Inflammatory macrophage (primary cell): ENCODE measurements at regions not wholly inside any gene's neighbourhood (a gene's known extent, or its start where the extent isn't known, plus 50 kb on each side); places are given as distances from the start of the nearest gene placed in this dataset.
"Not testable (repeated sequence)": the region's sequence is repeated elsewhere in the genome, so short reads cannot be mapped to it uniquely, and the experiment has no call there.

Experiments used
- DNase-seq, 2 donors: peaks; one replicate each; pipeline ENCODE4 v3.0.0-alpha.2; 2020 to 2022

DNA sequence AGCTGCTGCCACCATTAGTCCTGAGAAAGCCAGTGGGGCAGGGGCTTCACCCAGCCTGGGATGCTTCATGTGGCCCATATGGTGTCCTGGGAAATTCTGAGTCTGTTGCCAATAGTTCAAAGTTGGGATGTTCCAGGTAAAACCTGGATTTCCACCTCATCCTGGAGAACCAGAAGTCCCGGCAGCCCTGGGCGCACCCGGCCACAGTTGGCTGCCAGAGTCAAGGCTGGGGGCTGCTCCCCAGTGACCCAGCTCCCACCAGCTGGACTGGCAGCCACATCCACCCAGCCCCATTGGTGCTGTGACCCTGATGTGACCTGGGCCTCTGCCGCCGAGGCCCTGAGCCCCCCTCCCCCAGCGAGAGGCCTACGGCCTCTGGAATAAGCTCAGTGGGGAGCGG, 336.1 kb downstream of the ADGRD1 start:
- not testable (repeated sequence) for DNase-seq

DNA sequence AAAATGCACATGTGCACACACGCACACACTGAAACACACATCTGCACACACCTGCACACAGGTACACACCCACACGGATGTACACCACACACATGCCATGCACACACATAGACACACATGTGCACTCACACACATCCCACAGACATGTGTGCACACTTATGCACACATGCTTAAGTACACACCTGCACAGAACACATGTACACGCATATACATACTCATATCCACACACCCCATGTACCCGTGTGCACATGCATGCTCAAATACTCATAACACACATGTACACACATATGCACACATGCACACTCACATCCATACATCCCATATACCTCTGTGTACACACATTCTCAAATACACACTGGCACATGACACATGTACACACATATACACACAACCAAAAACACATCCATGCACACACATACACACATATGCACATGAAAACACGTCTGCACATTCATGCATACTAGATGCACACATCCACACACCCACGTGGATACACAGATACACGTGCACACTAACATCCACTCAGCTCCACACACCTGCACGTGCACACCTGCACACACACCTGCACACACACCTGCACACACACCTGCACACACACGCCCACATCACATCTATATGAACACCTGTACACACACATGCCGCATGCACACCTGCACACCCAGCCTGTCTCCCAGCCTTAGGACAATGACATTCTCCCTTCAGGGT, 336.7 kb downstream of the ADGRD1 start:
- no peak for DNase-seq

DNA sequence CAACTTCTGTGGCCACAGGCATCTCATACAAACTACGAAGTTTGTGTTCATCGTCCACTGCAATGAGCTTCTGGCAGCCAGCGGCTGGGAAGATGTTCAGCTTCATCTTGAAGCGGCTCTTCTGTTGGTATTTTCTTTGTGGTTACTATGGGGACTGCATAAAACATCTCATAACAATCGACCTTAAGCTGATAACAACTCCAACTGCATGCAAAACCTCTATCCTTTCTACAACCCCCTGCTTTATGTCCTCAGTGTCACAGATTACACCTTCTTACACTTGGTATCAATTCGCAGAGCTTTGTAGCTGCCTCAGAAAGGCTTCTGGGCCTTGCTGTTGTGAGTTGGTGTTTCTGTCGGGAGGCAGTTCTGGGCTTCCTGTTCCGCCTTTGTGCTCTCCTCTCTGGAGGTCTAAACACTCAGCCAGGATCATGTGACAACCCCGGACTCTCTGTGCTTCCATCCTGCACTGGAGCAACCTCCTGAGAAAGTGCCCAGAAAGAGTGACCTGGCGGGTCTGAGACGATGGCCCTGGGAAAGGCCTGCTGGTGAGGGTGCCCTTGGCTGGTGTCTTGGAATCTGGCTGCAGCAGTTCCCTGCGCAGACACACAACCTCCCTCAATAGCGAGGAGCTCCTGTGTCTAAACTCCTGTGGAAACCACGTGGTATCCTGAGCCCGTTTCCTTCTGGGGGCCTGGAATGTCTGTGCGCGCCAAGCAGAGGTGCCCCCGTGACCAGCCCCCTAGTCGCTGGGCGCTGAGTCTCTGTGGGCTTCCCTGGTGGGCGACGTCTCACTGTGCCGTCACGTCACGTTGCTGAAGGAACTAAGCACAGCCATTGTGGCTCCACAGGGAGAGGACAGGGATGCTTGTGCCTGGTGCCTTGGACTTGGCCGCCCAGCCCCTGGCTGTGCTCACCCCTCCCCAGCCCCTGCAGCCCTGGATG, 339.6 kb downstream of the ADGRD1 start:
- DNase-seq = not testable (repeated sequence)

DNA sequence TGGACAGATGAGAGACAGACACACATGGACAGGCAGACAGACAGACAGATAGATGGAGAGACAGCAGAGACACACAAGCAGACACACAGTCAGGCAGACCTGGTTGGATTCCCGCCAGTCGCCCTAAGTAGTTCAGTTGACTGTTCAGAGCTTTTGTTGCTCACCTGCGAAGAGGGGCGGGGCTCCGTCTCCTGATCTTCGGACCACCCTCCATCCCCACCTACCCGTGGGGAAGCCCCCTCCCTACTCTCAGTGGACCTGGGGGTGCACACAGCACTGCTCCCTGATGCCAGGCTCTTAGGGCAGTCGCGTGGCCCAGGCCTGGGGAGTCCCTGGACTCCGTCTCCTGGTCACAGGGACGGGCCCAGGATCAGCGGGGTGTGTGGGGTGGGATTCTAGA, 341.0 kb downstream of the ADGRD1 start:
- not testable (repeated sequence) for DNase-seq

DNA sequence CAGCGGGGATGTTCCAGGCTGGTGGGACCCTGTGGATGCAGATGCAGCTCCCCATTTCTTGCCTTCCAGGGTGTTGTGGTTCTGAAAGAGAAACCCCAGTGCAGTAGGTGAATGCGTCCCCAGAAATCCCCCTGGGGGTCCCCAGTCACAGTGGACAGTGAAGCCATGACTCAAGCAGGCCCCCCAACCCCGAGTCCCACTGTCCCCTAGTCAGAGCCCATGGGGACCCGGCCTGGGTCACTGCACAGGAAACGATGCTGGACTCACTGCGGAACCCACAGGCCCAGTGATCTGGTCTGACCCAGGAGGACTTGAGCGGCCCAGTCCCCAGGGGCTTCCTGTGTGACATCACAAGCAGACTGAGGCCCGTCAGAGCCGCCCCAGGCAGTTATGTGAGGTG, 341.4 kb downstream of the ADGRD1 start:
- not testable (repeated sequence) for DNase-seq

DNA sequence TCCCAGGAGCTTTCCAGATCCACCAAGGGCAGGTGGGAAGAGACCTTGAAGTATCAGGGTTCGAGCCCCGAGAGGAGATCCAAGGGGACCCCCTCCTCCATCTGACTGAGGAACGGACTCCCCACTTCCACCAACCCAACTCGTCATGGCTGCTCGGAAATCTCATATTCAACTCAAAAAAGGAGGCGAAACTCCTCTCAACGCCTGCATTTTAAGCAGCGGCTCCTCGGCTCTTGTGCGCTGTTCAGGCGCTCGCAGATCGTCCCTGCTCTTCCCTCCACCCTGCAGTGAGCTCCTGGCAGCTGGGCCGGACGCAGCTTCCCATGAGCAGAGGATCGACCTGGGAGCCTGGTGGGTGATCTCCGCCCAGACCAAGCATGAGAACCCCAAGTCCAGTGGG, 341.9 kb downstream of the ADGRD1 start:
- not testable (repeated sequence) for DNase-seq

DNA sequence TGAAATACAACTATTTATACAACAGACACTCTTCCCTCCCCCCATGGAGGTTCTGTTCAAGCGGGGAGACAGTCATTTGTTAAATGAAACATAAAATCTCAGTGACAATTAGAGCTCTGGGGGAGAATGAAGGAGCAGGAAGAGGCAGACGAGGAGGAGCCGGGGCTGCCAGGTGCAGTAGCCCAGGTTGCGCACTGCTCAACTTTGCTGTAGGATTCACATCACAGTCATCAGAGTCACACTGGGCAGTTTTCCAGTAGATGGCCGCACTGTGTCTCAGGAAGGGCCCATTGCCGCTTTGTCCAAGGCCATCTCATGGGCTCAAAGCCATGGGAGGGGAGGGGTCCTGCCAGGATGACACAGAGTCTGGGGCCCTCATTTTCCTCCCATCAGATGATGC, 342.4 kb downstream of the ADGRD1 start:
- DNase-seq = not testable (repeated sequence)

DNA sequence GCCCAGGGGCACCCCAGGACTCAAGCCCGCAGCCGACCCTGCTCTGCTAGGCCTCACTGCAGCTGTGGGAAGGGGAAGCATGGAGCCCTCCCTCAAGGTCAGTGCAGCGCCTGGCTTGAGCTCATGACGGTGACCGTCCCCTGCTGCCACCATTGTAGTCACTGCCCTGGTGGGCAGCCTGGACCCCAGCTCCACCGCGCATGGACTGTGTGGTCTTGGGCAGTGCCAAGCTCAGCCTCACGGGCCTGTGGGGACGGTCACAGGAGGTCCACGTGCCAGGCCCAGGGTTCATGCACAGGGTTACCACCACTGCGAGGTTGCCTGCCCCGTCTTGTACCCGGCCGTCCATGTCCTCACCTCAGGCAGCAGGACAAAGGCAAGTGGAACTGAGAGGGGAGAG, 342.9 kb downstream of the ADGRD1 start:
- not testable (repeated sequence) for DNase-seq

DNA sequence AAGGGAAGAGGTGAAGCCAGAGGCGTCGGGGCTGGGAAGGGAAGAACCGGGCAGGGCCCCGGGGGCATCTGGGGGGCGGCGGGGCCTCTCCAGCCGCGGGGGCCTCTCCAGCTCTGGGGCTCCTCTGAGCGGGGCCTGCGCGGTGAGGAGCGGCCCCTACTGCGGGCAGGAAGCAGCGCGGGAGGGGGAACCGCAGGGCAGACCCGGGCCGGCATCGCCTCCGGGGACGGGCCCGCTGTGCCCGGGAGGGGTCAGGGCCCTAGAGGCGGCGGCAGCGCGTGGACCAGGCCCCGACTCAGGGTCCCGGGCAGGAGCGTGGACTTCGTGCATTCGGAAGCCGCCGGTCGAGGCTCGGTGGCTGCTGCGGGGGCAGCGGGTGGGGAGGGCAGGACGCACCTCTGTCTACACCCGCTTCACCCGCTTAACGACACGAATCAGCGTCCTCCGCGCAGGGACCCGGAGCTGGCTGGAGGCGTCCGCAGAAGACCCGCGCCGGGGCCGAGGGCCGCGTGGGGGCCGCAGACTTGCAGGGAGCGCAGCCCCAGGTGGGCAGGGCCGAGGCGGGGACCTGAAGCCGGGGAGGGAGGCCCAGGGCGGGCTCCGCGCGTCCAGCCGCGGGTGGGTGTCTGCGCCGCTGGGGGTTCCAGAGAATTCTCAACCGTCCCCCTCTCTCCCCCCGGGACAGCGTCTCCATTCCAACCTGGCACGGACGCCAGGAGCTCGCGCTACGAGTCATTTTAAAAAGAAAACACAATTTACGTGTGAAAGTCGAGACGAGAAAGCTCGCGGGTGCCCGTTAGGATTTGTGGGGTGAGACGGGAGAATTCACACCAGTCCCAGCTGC, 345.0 kb downstream of the ADGRD1 start:
- not testable (repeated sequence) for DNase-seq

DNA sequence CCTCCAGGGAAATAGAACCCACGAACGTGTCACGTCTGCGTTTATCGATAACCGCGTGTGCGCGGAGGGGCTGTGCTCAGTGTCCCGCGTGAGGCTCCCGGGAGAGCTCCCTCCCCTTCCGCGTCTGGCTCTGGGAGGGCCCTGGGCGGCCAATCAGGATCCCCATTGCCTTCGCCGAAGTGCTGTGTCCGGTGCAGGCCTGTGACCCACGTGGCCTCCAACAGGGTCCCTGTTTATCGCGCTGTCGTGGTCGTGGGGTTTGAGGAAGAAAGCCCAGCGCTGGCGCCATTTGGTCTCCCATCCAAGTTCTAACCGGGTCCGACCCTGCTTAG, 345.6 kb downstream of the ADGRD1 start:
- not testable (repeated sequence) for DNase-seq

DNA sequence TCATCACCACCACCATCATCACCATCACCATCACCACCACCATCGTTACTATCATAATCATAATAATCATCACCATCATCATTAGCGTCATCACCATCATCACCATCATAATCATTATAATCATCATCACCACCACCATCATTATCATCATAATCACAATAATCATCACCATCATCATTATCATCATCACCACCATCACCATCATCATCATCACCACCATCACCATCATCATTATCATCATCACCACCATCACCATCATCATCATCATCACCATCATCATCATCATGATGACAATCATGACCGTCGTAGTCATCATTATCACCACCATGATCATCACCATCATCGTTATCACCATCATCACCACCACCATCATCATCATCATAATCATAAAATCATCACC, 349.9 kb downstream of the ADGRD1 start:
- DNase-seq = not testable (repeated sequence)

DNA sequence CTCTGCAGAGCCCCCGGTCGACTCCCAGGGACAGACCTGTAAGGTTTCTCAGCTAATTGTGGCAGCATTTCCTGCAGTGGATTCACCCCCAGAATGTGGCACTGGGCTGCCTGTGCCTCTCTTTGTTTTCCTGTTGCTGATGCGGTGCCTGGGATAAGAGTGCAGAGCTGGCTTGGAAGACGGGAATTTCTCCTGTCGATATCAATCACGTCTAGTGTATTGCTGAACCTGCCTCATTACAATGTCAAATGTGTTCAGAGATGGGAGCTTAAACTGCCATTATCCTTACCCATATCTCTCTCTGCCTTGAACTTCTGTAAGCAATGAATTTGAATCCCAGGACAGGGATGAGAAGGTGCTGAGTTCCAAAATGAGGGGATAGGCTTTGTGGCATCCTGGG, 350.9 kb downstream of the ADGRD1 start:
- DNase-seq = not testable (repeated sequence)

DNA sequence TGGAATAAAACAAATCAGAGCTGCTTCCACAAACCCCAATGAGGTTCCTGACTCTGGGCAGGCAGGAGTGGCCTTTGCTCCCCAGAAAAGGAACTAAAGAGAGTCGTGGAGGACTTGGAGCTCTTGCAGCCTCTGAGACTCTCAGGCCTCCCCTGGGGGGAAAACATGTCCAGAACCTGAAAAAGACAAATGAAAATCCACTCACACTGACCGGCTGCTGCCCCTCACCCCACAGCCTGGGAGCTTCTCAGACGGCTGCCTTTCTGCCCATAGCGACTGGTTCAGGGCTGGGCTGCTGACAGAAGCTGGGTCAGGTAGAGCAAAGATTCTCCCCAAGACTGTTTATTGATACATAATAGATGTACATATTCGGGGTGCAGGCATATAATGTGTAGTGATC, 356.0 kb downstream of the ADGRD1 start:
- no peak for DNase-seq

DNA sequence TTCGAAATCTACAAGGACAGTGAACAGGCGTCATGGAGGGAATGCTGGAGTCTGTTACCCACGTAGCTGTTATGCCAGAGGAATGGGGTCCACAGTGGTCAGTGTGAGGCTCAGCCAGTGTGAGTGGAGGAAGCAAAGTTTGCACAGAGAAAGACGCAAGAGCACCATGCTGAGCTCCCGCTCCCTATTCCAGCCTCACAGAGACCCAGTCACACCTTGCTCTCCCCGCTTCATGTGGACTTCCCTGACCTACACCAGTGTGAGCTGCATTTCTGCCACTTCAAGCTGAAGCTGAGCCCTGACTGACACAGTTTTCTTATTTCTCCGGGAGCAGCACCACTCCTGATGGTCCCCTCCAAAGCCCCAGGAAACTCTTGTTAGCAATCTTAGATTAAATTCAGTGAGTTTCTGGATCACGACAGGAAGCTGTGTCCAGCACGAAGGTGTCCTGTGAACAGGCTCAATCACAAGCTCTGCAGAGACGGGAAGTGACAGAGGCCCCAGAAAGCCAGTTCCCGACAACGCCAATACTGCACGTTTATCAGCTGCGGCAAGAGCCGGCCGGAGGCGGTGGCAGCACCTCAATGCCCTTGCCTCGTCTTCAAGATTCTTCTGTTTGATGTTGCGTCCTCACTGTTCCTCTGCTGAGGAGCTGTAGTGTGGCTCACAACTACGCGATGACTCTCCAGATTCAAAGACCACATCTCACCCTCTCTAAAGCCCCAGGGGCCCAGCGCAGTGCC, 356.7 kb downstream of the ADGRD1 start:
- DNase-seq = not testable (repeated sequence)

DNA sequence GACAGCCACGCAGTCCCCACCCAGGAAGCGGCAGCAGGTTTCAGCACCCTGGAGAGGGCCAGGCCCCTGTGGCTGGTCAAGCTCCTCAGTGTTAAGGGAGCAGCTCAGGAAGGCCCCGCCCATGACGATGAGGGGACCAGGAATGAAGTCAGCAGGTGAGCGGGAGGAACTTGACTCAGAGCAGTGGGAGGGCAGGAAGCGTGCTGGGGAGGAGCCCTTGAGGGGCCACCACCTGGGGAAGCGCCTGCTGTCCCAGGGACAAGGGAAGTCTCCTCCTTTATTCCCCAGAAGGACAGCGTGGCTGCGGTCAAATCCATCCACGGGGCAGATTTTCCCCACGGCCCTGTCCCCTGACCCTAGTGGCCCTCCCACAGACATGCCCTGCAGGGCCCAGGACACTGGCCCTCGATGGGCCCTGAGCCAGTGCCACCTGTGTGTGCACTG, 357.6 kb downstream of the ADGRD1 start:
- DNase-seq = not testable (repeated sequence)

DNA sequence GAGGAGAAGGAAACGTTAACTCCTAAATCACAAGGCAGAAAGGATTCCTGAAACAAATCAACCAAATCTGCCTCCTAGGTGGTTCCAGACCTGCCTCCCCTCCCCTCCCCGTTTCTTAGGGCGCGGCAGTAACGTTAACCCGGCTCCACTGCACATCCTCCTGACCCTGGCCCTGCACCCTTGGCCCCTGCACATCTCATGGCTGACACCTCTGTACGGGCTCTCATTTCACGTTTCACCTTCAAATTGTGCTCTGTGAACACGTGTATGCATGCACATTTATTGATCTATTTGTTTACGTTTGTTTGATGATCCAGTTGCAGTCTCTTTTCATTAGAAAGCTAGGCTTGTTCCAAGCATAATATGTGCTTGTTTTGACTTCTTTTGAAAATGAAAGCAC, 358.1 kb downstream of the ADGRD1 start:
- DNase-seq = no peak

DNA sequence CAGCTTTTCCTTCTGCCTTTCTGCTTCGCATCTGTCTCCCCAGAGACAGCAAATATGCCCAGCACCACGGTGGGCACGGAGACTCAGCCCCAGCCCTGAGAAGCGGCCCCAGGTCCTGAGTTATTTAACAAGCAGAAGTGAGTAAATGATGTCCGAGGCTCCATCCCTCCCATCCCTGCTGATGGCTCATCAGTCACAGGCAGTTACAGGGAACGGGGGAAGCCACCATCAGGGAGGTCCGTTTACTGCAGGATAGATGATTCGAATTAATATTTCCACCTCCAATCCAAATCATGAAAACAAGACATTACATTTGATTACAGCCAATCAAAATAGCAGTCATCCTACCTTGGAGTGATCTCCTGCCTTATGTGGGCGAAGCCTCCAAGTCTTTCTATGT, 358.7 kb downstream of the ADGRD1 start:
- DNase-seq = not testable (repeated sequence)

DNA sequence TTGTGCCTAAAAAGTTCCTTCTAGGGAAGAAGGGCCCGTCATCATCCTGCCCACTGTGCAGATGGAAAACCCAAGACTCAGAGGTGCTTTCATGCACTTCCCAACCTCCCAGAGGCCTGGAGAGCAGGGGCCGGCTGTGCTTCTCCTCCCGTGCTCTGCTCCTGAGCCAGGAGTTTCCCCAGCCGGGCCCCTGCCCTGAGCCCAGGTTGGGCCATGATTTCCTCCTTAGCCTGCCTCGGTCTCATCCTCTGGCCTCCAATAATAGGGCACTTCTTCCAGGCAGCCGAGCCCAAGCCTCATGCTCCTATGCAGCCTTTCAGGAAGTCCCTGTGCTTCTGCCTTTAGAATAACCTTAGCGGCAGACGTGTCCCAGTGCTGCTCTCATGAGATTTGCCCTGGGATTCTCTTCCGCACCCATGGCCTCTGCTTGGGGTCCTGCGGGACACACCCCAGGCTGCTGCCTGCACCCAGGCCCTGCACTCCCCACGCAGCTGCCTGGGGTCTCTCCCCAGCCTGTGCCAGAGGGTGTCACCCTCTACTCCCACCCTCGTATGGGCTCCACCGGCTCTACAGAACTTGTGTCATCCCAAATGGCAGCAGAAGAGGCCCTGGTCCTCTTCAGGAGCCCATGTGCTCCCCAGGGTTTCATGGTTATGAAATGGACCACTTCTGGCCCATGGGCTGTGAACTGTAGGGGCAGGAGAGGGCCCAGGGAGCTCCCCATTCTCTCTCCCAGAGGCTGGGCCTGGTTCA, 359.3 kb downstream of the ADGRD1 start:
- DNase-seq = no peak

DNA sequence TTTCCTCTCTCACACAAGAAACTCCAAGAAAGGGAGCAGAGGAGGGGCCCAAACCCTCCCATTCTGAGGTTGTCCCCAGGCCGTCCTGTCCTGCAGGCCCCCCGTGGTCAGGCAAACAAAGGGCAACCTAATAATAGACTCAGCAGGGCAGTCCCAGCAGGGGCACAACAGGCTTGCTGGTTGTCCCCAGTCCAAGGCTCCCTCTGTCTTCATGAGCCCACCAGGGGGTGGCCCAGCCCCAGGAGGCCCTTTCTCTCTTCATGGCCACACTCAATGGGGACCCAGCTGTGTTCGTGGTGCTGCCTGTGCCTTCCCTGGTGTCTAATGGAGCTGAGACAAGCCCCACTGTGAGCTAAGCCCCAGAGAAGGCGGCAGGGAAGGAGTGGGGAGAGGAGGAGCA, 359.9 kb downstream of the ADGRD1 start:
- DNase-seq = no peak

DNA sequence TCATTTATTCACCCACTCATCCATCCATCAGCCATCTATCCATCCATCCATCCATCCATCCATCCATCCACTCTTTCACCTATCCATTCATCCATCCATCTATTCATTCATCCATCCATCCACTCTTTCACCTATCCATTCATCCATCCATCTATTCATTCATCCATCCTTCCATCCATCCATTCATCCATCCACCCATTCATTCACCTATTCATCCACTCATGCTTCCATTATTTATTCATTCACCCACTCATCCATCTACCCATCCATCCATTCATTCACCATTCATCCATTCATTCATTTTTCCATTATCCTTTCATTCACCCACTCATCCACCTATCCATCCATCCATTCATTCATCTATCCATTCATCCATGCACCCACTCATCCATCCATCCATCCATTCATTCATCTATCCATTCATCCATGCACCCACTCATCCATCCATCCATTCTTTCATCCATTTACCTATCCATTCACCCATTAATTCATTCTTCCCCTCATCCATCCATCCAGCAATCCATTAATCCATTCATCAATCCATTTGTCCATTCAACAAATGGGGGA, 360.9 kb downstream of the ADGRD1 start:
- DNase-seq = no peak

DNA sequence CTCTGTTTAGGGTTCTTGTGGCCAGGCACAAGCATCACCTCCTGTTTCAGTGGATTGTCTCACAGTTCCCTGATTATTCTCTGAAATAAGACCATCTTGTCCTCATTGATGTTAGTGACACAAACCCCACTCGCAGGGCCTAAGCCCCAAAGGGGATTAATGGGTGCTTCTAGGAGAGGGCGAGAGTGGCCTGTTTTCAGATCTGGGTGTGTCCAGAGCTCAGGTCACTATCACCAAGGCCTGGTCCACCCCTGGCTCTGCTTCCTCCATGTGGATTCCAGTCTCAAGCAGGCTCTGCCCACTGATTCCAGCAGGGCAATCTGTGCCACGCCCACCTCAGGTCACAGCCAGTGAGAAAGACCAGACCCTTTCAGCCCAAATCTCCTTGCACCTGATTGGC, 361.9 kb downstream of the ADGRD1 start:
- DNase-seq = no peak
